Loucy (cell line): ENCODE measurements at regions not wholly inside any gene's neighbourhood (a gene's known extent, or its start where the extent isn't known, plus 50 kb on each side); places are given as distances from the start of the nearest gene placed in this dataset.

ENCODE experiments used
- EZH2phosphoT487 ChIP-seq: fragments of 200-600 bp; IDR thresholded peaks from 2 replicates; pipeline ENCODE4 v1.6.1; 2018; ENCODE audit warnings: antibody characterized with exemption, mild to moderate bottlenecking, moderate library complexity, borderline replicate concordance
- TF ChIP-seq, protein P1 (sequence below): fragments of 200-600 bp; sonication (generic); conservative IDR thresholded peaks from 2 replicates; pipeline ENCODE4 v1.5.1; 2014; ENCODE audit warnings: mild to moderate bottlenecking, antibody characterized with exemption, low read length

DNA sequence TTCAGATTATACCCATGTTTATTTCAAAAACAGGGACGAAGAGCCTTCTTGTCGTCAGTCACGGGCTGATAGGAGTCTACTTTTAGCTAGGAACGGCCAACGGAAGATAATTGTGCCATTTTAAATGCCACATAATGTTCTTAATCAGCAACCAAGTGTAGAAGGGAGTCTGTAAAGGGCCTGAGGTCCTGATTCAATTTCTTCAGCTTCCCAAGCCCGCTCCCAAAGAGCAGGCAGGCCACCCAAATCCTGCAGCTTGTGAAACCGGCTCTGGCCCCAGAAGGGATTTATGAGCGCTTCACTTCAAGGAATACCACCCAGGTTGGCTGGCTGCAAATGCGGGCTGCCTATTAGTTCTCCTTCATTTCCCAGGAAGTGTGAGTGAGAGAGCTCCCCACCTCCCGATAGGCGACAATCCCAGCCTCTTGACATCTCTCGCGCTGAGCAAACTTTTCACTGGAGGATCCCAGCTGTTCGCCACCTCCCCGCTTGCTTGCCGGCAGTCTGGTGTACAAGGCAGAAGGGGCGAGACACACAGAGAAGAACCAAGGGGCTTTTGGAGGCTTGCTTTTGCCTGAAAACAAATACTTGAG is 272.9 kb downstream of the CDH20 start:
- TF ChIP-seq, protein P1, sequence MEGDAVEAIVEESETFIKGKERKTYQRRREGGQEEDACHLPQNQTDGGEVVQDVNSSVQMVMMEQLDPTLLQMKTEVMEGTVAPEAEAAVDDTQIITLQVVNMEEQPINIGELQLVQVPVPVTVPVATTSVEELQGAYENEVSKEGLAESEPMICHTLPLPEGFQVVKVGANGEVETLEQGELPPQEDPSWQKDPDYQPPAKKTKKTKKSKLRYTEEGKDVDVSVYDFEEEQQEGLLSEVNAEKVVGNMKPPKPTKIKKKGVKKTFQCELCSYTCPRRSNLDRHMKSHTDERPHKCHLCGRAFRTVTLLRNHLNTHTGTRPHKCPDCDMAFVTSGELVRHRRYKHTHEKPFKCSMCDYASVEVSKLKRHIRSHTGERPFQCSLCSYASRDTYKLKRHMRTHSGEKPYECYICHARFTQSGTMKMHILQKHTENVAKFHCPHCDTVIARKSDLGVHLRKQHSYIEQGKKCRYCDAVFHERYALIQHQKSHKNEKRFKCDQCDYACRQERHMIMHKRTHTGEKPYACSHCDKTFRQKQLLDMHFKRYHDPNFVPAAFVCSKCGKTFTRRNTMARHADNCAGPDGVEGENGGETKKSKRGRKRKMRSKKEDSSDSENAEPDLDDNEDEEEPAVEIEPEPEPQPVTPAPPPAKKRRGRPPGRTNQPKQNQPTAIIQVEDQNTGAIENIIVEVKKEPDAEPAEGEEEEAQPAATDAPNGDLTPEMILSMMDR = no peak
- no peak for TF ChIP-seq EZH2phosphoT487
